ENCODE measurements at regions not wholly inside any gene's neighbourhood (a gene's known extent, or its start where the extent isn't known, plus 50 kb on each side); places are given as distances from the start of the nearest gene placed in this dataset.

- no peak for DNase-seq (ENCODE audit: low spot score)
- TF ChIP-seq, protein P1, sequence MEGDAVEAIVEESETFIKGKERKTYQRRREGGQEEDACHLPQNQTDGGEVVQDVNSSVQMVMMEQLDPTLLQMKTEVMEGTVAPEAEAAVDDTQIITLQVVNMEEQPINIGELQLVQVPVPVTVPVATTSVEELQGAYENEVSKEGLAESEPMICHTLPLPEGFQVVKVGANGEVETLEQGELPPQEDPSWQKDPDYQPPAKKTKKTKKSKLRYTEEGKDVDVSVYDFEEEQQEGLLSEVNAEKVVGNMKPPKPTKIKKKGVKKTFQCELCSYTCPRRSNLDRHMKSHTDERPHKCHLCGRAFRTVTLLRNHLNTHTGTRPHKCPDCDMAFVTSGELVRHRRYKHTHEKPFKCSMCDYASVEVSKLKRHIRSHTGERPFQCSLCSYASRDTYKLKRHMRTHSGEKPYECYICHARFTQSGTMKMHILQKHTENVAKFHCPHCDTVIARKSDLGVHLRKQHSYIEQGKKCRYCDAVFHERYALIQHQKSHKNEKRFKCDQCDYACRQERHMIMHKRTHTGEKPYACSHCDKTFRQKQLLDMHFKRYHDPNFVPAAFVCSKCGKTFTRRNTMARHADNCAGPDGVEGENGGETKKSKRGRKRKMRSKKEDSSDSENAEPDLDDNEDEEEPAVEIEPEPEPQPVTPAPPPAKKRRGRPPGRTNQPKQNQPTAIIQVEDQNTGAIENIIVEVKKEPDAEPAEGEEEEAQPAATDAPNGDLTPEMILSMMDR (conservative IDR thresholded peaks at IDR 0.05; ENCODE audit: low read depth) = no peak
- no peak overlapping the region for H3K27ac ChIP-seq
- ChIA-PET CTCF (no interaction called here), POLR2A (ENCODE audit: low non-redundant PET) (no interaction called here)
Observed at GRCh38 chr1:83109692-83110091, 889.2 kb downstream of the TTLL7 start.

DNA sequence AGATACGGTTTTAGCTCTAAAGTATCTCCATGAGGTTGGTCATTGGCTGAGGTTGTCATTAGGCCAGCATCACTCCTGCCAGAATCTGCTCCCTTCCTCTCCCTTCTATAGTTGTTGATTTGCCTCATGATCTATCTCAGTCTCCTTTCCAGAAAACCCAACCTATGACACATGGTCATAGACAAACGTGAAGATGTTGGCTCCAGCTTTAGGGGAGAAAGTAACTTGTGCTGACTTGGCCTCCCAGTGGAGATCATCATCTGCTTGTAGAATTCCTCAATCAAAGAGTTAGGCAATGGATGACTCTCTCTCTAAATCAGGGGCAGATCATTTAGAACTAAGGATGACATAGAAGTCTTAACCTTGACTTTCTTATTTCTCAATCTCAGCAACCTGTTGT, 894.4 kb downstream of the TTLL7 start:
- no peak for DNase-seq (ENCODE audit: low spot score)
- POLR2A ChIA-PET (ENCODE audit: low non-redundant PET) = no interaction called here
- TF ChIP-seq, protein P1 (conservative IDR thresholded peaks at IDR 0.05; ENCODE audit: low read depth) = no peak
- CTCF ChIA-PET = no interaction called here
- H3K27ac ChIP-seq = no peak overlapping the region

DNA sequence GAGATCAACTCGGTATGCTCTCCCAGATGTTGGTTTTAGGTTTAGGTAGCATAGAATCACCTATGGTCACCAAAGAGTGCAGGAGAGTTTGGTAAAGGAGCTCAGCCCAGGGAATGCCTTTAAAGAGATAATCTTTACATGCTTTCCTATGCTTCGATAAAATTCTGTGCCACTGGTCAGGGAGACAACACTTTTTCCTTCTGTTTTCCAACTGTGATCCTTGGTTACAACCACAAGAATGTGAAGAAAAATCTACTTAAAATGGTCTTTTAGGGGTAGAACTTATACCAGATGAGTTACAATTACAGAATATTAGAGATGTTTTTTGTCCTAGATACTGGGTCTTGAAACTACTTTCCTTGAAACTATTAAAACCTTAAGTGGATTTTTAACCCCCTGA, 895.6 kb downstream of the TTLL7 start:
- no peak overlapping the region for H3K27ac ChIP-seq
- CTCF ChIA-PET = no interaction called here
- POLR2A ChIA-PET (ENCODE audit: low non-redundant PET) = no interaction called here
- TF ChIP-seq, protein P1 (conservative IDR thresholded peaks at IDR 0.05; ENCODE audit: low read depth) = no peak
- no peak for DNase-seq (ENCODE audit: low spot score)

- TF ChIP-seq, protein P1 (conservative IDR thresholded peaks at IDR 0.05; ENCODE audit: low read depth) = no peak
- POLR2A ChIA-PET (ENCODE audit: low non-redundant PET) = no interaction called here
- CTCF ChIA-PET = no interaction called here
- no peak overlapping the region for H3K27ac ChIP-seq
- DNase-seq (ENCODE audit: low spot score) = peak; percentile 1
Observed at GRCh38 chr1:83102630-83103071, 896.3 kb downstream of the TTLL7 start.

- ChIA-PET POLR2A (ENCODE audit: low non-redundant PET) (no interaction called here), CTCF (no interaction called here)
- H3K27ac ChIP-seq = no peak overlapping the region
- TF ChIP-seq, protein P1 (conservative IDR thresholded peaks at IDR 0.05; ENCODE audit: low read depth) = no peak
- DNase-seq (ENCODE audit: low spot score) = no peak
Observed at GRCh38 chr1:83101406-83101805, 897.5 kb downstream of the TTLL7 start.

DNA sequence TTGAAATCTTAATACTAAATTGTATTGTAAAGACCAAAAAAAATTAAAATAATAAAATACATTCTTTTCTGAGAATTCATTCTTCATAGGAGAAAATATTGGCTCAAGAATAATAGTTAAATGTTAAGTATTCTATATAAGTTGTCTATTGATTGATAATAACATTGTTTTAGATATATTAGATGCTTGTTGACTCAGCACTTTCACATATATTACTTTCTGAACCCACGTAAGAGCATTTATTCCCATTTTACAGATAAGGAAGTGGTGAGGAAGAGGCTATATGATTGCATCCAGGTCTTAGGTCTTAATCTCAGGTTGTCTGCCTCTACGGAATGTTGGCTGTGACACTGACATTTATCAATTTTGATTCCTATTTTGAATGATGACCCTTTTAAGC, 898.8 kb downstream of the TTLL7 start:
- ChIA-PET CTCF (no interaction called here), POLR2A (ENCODE audit: low non-redundant PET) (no interaction called here)
- TF ChIP-seq, protein P1 (conservative IDR thresholded peaks at IDR 0.05; ENCODE audit: low read depth) = no peak
- DNase-seq (ENCODE audit: low spot score) = no peak
- no peak overlapping the region for H3K27ac ChIP-seq

GRCh38 chr1:83098791-83099190, 900.1 kb downstream of the TTLL7 start:
- ChIA-PET CTCF (no interaction called here), POLR2A (ENCODE audit: low non-redundant PET) (no interaction called here)
- peak; percentile 16 for DNase-seq (ENCODE audit: low spot score)

More at GRCh38 chr1:83098791-83099190, 900.1 kb downstream of the TTLL7 start:
- TF ChIP-seq, protein P1 (conservative IDR thresholded peaks at IDR 0.05; ENCODE audit: low read depth) = no peak
- H3K27ac ChIP-seq = no peak overlapping the region
